SK-N-SH treated with all-trans-retinoic acid at 6 μM for 48 hours (cell line): ENCODE measurements at regions not wholly inside any gene's neighbourhood (a gene's known extent, or its start where the extent isn't known, plus 50 kb on each side); places are given as distances from the start of the nearest gene placed in this dataset.
"Not testable (repeated sequence)": the region's sequence is repeated elsewhere in the genome, so short reads cannot be mapped to it uniquely, and the experiment has no call there.

Experiments
- ATAC-seq: fragments of 200-7000 bp; cut with Tn5 transposase; 3 replicates; pipeline ENCODE4 v1.9.1; 2020; ENCODE audit warnings: mild to moderate bottlenecking, moderate library complexity
- ARNTL ChIP-seq: fragments of 450-650 bp; formaldehyde crosslinking; IDR thresholded peaks from 2 replicates; pipeline ENCODE4 v1.5.0; 2020; ENCODE audit warnings: low read depth, mild to moderate bottlenecking, moderate library complexity, borderline replicate concordance
- BACH2 ChIP-seq: fragments of 250-450 bp; sonication (Bioruptor Pico); IDR thresholded peaks from 2 replicates; pipeline ENCODE4 v1.9.0; 2021; ENCODE audit warnings: mild to moderate bottlenecking, borderline replicate concordance
- CSDC2 ChIP-seq: fragments of 250-450 bp; sonication (Bioruptor Pico); IDR thresholded peaks from 2 replicates; pipeline ENCODE4 v1.5.0; 2020; ENCODE audit warnings: mild to moderate bottlenecking, moderate library complexity
- ESRRG ChIP-seq: fragments of 250-450 bp; sonication (Bioruptor Pico); IDR thresholded peaks from 2 replicates; pipeline ENCODE4 v1.6.1; 2021; ENCODE audit warnings: mild to moderate bottlenecking
- GLIS3 ChIP-seq: fragments of 250-450 bp; sonication (Bioruptor Pico); IDR thresholded peaks from 2 replicates; pipeline ENCODE4 v1.5.0; 2020; ENCODE audit warnings: mild to moderate bottlenecking, moderate library complexity
- ISL1 ChIP-seq: fragments of 250-450 bp; sonication (Bioruptor Pico); IDR thresholded peaks from 2 replicates; pipeline ENCODE4 v2.1.2; 2022; ENCODE audit warnings: mild to moderate bottlenecking, moderate library complexity
- PPARA ChIP-seq: fragments of 250-450 bp; sonication (Bioruptor Pico); IDR thresholded peaks from 2 replicates; pipeline ENCODE4 v1.5.0; 2020; ENCODE audit warnings: mild to moderate bottlenecking, borderline replicate concordance
- SNAI2 ChIP-seq: fragments of 250-450 bp; sonication (Bioruptor Pico); IDR thresholded peaks from 2 replicates; pipeline ENCODE4 v1.5.0; 2020; ENCODE audit warnings: mild to moderate bottlenecking, moderate library complexity
- TOX ChIP-seq: fragments of 250-450 bp; sonication (Bioruptor Pico); IDR thresholded peaks from 2 replicates; pipeline ENCODE4 v1.8.0; 2021; ENCODE audit warnings: mild to moderate bottlenecking, moderate library complexity, borderline replicate concordance
- ZC3H10 ChIP-seq: fragments of 250-450 bp; sonication (Bioruptor Pico); IDR thresholded peaks from 2 replicates; pipeline ENCODE4 v1.5.1; 2021; ENCODE audit warnings: mild to moderate bottlenecking, moderate library complexity
- ZFP3 ChIP-seq: fragments of 250-450 bp; sonication (Bioruptor Pico); IDR thresholded peaks from 2 replicates; pipeline ENCODE4 v1.5.0; 2020; ENCODE audit warnings: mild to moderate bottlenecking, moderate library complexity
- ZFP30 ChIP-seq: fragments of 450-650 bp; formaldehyde crosslinking; IDR thresholded peaks from 2 replicates; pipeline ENCODE4 v1.5.0; 2022; ENCODE audit warnings: mild to moderate bottlenecking, moderate library complexity
- ZNF565 ChIP-seq: fragments of 450-650 bp; formaldehyde crosslinking; conservative IDR thresholded peaks from 2 replicates; pipeline ENCODE4 v1.5.0; 2020; ENCODE audit warnings: low read depth, mild to moderate bottlenecking, moderate library complexity
- ZNF70 ChIP-seq: fragments of 450-650 bp; formaldehyde crosslinking; IDR thresholded peaks from 2 replicates; pipeline ENCODE4 v1.5.0; 2020; ENCODE audit warnings: mild to moderate bottlenecking, moderate library complexity
- ZNF8 ChIP-seq: fragments of 450-650 bp; formaldehyde crosslinking; IDR thresholded peaks from 2 replicates; pipeline ENCODE4 v1.5.0; 2020; ENCODE audit warnings: mild to moderate bottlenecking, moderate library complexity
- TF ChIP-seq, protein P1 (sequence below): fragments of 250-450 bp; sonication (Bioruptor Pico); IDR thresholded peaks from 2 replicates; pipeline ENCODE4 v1.5.1; 2021; ENCODE audit warnings: mild to moderate bottlenecking, moderate library complexity
- TF ChIP-seq, protein P2 (sequence below): fragments of 250-450 bp; sonication (Bioruptor Pico); IDR thresholded peaks from 2 replicates; pipeline ENCODE4 v1.8.0; 2021; ENCODE audit warnings: low read depth, mild to moderate bottlenecking, moderate library complexity, borderline replicate concordance
- TF ChIP-seq, protein P3 (sequence below): fragments of 250-450 bp; sonication (Bioruptor Pico); IDR thresholded peaks from 2 replicates; pipeline ENCODE4 v1.5.0; 2020; ENCODE audit warnings: mild to moderate bottlenecking, moderate library complexity
- TF ChIP-seq, protein P4 (sequence below): fragments of 250-450 bp; sonication (Bioruptor Pico); IDR thresholded peaks from 2 replicates; pipeline ENCODE4 v1.5.1; 2020; ENCODE audit warnings: low read depth, mild to moderate bottlenecking, moderate library complexity

DNA sequence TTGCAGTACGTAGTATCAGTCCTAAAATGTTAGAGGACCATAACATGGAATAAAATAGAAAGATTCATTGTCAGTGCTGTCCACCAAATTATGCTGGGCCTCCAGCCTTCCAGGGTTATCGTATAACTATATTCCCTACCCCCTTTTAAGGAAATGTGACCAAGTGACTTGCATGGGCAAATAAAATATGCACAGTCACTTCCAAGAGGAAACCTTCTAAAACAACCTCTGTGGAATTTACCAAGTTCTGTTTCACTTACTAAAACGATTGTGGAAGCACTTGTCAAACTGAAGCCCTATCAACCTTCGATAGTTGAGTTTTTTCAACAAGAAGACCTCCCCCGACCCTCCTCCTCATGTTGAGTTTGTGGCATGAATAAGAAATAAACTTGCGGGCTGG lies 345.4 kb upstream of the C16orf82 start:
- no peak for ATAC-seq
- no peak for TF ChIP-seq ZNF8 (CRISPR knock-in tag)
- TF ChIP-seq SNAI2 (CRISPR knock-in tag): no peak
- no peak for TF ChIP-seq PPARA (CRISPR knock-in tag)
- TF ChIP-seq ISL1 (CRISPR knock-in tag): no peak
- TF ChIP-seq, protein P1, sequence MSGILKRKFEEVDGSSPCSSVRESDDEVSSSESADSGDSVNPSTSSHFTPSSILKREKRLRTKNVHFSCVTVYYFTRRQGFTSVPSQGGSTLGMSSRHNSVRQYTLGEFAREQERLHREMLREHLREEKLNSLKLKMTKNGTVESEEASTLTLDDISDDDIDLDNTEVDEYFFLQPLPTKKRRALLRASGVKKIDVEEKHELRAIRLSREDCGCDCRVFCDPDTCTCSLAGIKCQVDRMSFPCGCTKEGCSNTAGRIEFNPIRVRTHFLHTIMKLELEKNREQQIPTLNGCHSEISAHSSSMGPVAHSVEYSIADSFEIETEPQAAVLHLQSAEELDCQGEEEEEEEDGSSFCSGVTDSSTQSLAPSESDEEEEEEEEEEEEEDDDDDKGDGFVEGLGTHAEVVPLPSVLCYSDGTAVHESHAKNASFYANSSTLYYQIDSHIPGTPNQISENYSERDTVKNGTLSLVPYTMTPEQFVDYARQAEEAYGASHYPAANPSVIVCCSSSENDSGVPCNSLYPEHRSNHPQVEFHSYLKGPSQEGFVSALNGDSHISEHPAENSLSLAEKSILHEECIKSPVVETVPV: no peak
- TF ChIP-seq TOX (CRISPR knock-in tag): no peak
- TF ChIP-seq BACH2 (CRISPR knock-in tag): no peak
- no peak for TF ChIP-seq ESRRG (CRISPR knock-in tag)
- no peak for TF ChIP-seq ZFP3 (CRISPR knock-in tag)
- TF ChIP-seq ARNTL (CRISPR knock-in tag): no peak
- TF ChIP-seq ZC3H10: no peak

DNA sequence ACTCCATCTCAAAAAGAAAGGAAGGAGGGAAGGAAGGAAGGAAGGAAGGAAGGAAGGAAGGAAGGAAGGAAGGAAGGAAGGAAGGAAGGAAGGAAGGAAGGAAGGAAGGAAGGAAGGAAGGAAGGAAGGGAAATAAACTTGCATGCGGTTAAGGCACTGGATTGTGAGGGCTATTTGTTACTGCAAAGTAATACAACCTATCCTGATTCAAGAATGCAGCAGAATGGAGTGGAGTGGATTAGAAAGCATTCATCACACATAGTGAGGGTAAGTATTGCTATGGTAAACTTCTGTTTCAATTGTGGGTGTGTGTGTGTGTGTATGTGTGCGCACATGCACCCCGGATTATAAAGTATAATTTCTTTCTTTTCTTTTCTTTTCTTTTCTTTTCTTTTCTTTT lies 344.8 kb upstream of the C16orf82 start:
- ATAC-seq: not testable (repeated sequence)

DNA sequence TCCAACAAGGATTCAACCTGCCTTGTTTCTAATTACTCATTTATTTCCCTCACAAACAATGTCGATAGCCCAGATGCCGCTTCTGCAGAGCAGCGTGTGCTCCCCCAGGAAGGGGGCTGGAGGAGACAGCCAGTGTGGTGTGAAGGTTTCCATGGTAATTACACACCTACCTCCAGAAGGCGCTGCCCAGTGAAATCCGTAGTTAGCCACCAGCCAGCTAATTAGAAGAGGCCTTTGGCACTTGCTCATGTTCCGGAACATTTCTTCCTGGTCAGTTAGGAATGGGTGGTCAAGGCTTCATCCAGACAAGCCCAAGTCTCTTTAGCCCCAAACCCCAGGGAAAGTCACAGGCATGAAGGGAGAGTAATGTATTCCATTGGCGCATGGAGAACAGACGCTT lies 342.5 kb upstream of the C16orf82 start:
- no peak for TF ChIP-seq ISL1 (CRISPR knock-in tag)
- no peak for TF ChIP-seq GLIS3
- no peak for TF ChIP-seq ESRRG (CRISPR knock-in tag)
- no peak for TF ChIP-seq ZFP3 (CRISPR knock-in tag)
- no peak for TF ChIP-seq ZFP30 (CRISPR knock-in tag)
- TF ChIP-seq, protein P2, sequence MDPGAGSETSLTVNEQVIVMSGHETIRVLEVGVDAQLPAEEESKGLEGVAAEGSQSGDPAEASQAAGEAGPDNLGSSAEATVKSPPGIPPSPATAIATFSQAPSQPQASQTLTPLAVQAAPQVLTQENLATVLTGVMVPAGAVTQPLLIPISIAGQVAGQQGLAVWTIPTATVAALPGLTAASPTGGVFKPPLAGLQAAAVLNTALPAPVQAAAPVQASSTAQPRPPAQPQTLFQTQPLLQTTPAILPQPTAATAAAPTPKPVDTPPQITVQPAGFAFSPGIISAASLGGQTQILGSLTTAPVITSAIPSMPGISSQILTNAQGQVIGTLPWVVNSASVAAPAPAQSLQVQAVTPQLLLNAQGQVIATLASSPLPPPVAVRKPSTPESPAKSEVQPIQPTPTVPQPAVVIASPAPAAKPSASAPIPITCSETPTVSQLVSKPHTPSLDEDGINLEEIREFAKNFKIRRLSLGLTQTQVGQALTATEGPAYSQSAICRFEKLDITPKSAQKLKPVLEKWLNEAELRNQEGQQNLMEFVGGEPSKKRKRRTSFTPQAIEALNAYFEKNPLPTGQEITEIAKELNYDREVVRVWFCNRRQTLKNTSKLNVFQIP (CRISPR knock-in tag): no peak
- no peak for TF ChIP-seq PPARA (CRISPR knock-in tag)
- no peak for TF ChIP-seq ZC3H10
- TF ChIP-seq CSDC2 (CRISPR knock-in tag): no peak
- TF ChIP-seq BACH2 (CRISPR knock-in tag): no peak
- no peak for TF ChIP-seq ZNF8 (CRISPR knock-in tag)
- ATAC-seq: no peak

DNA sequence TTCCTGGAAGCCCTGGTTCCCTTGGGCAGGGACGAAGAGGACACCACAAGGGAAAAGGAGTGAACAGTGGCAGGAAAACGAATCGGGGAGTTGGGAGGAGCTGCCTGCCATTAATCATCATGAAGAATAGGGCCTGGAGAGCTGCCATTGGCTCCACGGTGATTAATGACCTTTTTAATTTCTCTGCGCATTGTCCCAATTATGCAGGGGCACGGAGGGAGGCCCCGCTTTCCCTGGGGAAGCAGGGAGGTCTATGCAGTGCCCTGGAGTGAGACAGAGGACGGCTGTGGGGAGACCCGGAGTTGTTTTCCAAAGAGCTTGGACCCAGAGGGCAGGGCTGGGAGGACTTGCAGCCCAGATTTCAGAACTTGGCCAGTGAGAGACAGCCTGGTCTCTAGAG lies 338.9 kb upstream of the C16orf82 start:
- ATAC-seq: no peak
- TF ChIP-seq PPARA (CRISPR knock-in tag) (no peak), ISL1 (CRISPR knock-in tag) (no peak), CSDC2 (CRISPR knock-in tag) (no peak), ZNF70 (no peak)

DNA sequence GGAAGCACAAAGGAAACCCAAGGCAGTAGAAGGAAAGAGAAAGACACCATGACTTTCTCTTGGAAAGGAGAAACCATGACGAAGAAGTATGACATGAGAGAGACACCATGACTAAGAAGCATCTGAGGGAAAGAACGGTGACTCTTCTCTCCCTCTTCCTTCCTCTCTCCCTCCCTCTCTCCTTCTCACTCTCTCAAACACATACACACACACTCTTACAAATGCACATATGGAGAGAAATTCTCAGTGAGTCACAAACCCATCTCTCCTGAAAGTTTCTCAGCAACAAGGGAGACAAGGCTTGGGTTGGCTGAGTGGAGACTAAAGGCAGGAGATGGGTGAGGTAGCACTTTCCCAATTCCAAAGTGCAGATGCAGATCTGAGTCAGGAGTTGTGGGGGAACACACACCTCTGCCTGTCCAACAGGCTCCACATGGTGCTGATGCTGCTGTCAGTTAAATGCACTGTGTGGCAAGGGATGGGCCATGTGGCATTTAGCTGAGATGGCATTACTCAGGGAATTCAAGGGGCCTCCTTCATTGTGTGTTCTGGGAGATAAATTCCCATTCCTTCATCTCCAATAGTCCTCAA lies 336.7 kb upstream of the C16orf82 start:
- TF ChIP-seq ZNF565 (CRISPR knock-in tag) (no peak), GLIS3 (no peak), ZNF70 (no peak), CSDC2 (CRISPR knock-in tag) (no peak)
- TF ChIP-seq, protein P1: no peak
- TF ChIP-seq, protein P2 (CRISPR knock-in tag): no peak
- no peak for ATAC-seq

DNA sequence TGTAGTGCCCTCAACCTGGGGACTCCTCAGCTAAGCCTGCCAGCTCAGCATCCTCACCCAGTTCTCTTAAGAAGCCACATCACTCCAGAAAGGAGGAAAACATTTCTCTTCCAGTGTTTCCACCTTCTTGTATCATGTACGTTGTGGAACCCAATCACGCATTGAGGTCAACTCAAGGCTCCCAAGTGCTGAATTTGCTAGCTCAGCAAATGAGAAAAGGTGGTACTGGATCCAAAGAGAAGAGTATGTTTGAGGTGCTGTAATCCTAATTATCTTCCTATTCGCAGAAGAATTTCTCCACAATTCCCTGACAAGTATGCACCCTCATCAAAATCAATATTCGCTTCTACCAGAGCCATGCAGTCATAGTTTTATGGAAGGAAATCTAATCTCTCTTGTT lies 335.0 kb upstream of the C16orf82 start:
- no peak for ATAC-seq
- TF ChIP-seq ZC3H10 (no peak), GLIS3 (no peak), ESRRG (CRISPR knock-in tag) (no peak), BACH2 (CRISPR knock-in tag) (no peak), ZFP30 (CRISPR knock-in tag) (no peak), PPARA (CRISPR knock-in tag) (no peak), ZNF565 (CRISPR knock-in tag) (no peak)
- TF ChIP-seq, protein P3, sequence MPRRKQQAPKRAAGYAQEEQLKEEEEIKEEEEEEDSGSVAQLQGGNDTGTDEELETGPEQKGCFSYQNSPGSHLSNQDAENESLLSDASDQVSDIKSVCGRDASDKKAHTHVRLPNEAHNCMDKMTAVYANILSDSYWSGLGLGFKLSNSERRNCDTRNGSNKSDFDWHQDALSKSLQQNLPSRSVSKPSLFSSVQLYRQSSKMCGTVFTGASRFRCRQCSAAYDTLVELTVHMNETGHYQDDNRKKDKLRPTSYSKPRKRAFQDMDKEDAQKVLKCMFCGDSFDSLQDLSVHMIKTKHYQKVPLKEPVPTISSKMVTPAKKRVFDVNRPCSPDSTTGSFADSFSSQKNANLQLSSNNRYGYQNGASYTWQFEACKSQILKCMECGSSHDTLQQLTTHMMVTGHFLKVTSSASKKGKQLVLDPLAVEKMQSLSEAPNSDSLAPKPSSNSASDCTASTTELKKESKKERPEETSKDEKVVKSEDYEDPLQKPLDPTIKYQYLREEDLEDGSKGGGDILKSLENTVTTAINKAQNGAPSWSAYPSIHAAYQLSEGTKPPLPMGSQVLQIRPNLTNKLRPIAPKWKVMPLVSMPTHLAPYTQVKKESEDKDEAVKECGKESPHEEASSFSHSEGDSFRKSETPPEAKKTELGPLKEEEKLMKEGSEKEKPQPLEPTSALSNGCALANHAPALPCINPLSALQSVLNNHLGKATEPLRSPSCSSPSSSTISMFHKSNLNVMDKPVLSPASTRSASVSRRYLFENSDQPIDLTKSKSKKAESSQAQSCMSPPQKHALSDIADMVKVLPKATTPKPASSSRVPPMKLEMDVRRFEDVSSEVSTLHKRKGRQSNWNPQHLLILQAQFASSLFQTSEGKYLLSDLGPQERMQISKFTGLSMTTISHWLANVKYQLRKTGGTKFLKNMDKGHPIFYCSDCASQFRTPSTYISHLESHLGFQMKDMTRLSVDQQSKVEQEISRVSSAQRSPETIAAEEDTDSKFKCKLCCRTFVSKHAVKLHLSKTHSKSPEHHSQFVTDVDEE (CRISPR knock-in tag): no peak
- TF ChIP-seq, protein P4, sequence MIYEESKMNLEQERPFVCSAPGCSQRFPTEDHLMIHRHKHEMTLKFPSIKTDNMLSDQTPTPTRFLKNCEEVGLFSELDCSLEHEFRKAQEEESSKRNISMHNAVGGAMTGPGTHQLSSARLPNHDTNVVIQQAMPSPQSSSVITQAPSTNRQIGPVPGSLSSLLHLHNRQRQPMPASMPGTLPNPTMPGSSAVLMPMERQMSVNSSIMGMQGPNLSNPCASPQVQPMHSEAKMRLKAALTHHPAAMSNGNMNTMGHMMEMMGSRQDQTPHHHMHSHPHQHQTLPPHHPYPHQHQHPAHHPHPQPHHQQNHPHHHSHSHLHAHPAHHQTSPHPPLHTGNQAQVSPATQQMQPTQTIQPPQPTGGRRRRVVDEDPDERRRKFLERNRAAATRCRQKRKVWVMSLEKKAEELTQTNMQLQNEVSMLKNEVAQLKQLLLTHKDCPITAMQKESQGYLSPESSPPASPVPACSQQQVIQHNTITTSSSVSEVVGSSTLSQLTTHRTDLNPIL (CRISPR knock-in tag): no peak
- TF ChIP-seq, protein P1: no peak
